ENCODE measurements at regions not wholly inside any gene's neighbourhood (a gene's known extent, or its start where the extent isn't known, plus 50 kb on each side); places are given as distances from the start of the nearest gene placed in this dataset.

- ChIA-PET CTCF (no interaction called here), POLR2A (no interaction called here)
- TF ChIP-seq REST (IDR thresholded peaks at IDR 0.05; ENCODE audit: insufficient read depth in 1 of 2, low read depth in 2 of 2, low read length in 1 of 2) (no peak), SIN3A (IDR thresholded peaks at IDR 0.05; ENCODE audit: borderline replicate concordance, insufficient read depth, low read depth, low read length) (no peak), POLR2AphosphoS5 (IDR thresholded peaks at IDR 0.05; ENCODE audit: low read depth, low read length) (no peak), CTCF (IDR thresholded peaks at IDR 0.05) (no peak), TCF7L2 (IDR thresholded peaks at IDR 0.05; ENCODE audit: low read depth, low read length) (no peak)
- Histone ChIP-seq H3K4me1 (ENCODE audit: control insufficient read depth, insufficient read depth, low read length) (peaks cover 10% of the 10 kb centered on the region), H3K9me3 (ENCODE audit: control insufficient read depth, insufficient read depth, low read depth, low read length) (peaks cover 3% of the 10 kb centered on the region; the same call in 1 of the 2 replicates), H3K27me3 (ENCODE audit: control insufficient read depth, insufficient read depth, low read length) (no peaks in the 10 kb centered on the region), H3K36me3 (ENCODE audit: control insufficient read depth, insufficient read depth, low read length) (no peaks in the 10 kb centered on the region), H3K27ac (ENCODE audit: low read length) (no peak overlapping the region), H3K4me3 (ENCODE audit: low read depth in 2 of 2, low read length in 2 of 2) (no peak overlapping the region)
- DNase-seq (ENCODE audit: low read depth, low spot score) (no peak), ATAC-seq (no peak)
- BruUV-seq (replicated peaks), result no TSS peak
- in situ Hi-C loops (cut with HindIII; ENCODE audit: low pct_unique_long_range_greater_than_20kb, low sequenced_read_pairs), result no loop called here
- intact Hi-C loops (cut with micrococcal nuclease; ENCODE audit: unreplicated experiment), result loop anchor here (10.0 kb wide), 1 partner anchor 76 kb away; no protein-coding TSS in a partner anchor
Measured at GRCh38 chr2:189281201-189281600, 101.6 kb upstream of the COL5A2 start.

GRCh38 chr2:189285349-189285748 is 105.8 kb upstream of the COL5A2 start:
- intact Hi-C loops (cut with micrococcal nuclease; ENCODE audit: unreplicated experiment), result loop anchor here (5.0 to 10.0 kb wide), 2 partner anchors 81 to 127 kb away; no protein-coding TSS in a partner anchor
- H3K27me3 ChIP-seq (ENCODE audit: control insufficient read depth, insufficient read depth, low read length), result no peaks in the 10 kb centered on the region
- BruUV-seq (replicated peaks), result no TSS peak
- ATAC-seq (no peak), DNase-seq (ENCODE audit: low read depth, low spot score) (no peak)
- peak overlapping the region; percentile 13 for H3K27ac ChIP-seq (ENCODE audit: low read length)
- POLR2A ChIA-PET, result interaction anchor here (0.6 kb wide), 1 partner anchor 79 kb away, joined by 5 read pairs; no protein-coding TSS in a partner anchor
- H3K4me3 ChIP-seq (ENCODE audit: low read depth in 2 of 2, low read length in 2 of 2), result no peak overlapping the region
- peaks cover 2% of the 10 kb centered on the region; the same call in 1 of the 2 replicates for H3K9me3 ChIP-seq (ENCODE audit: control insufficient read depth, insufficient read depth, low read depth, low read length)
- no peaks in the 10 kb centered on the region for H3K36me3 ChIP-seq (ENCODE audit: control insufficient read depth, insufficient read depth, low read length)
- CTCF ChIA-PET, result no interaction called here
- in situ Hi-C loops (cut with HindIII; ENCODE audit: low pct_unique_long_range_greater_than_20kb, low sequenced_read_pairs), result no loop called here
- peaks cover 12% of the 10 kb centered on the region for H3K4me1 ChIP-seq (ENCODE audit: control insufficient read depth, insufficient read depth, low read length)
- TF ChIP-seq POLR2AphosphoS5 (IDR thresholded peaks at IDR 0.05; ENCODE audit: low read depth, low read length) (no peak), CTCF (IDR thresholded peaks at IDR 0.05) (no peak), REST (IDR thresholded peaks at IDR 0.05; ENCODE audit: insufficient read depth in 1 of 2, low read depth in 2 of 2, low read length in 1 of 2) (no peak), SIN3A (IDR thresholded peaks at IDR 0.05; ENCODE audit: borderline replicate concordance, insufficient read depth, low read depth, low read length) (no peak), TCF7L2 (IDR thresholded peaks at IDR 0.05; ENCODE audit: low read depth, low read length) (no peak)

Data from Panc1 (cell line).